K562 (cell line): ENCODE measurements at regions not wholly inside any gene's neighbourhood (a gene's known extent, or its start where the extent isn't known, plus 50 kb on each side); places are given as distances from the start of the nearest gene placed in this dataset.

Experiments
- BRCA1 ChIP-seq, 2 experiments: fragments of 450-650 bp in 1 of 2; sonication (generic) in 1 of 2; formaldehyde crosslinking in 1 of 2; IDR thresholded peaks; 2 replicates each; pipeline versions ENCODE4 v1.5.0 to v1.6.1; 2017 to 2020; ENCODE audit warnings: mild to moderate bottlenecking in 1 of 2, missing genetic modification reagents in 1 of 2
- CBX2 ChIP-seq: fragments of 200-600 bp; sonication (generic); IDR thresholded peaks from one replicate; pipeline ENCODE4 v1.6.1; 2012; ENCODE audit warnings: mild to moderate bottlenecking, low read length, inconsistent platforms; ENCODE audit not compliant: insufficient read depth, poor library complexity, severe bottlenecking
- CHD2 ChIP-seq: IDR thresholded peaks from 2 replicates; pipeline ENCODE4 v1.6.1; 2011; ENCODE audit warnings: low read depth, low read length
- POLR2A ChIP-seq: fragments of 450-650 bp; conservative IDR thresholded peaks from 2 replicates; pipeline ENCODE4 v1.6.1; 2016
- SMARCB1 ChIP-seq: IDR thresholded peaks from 2 replicates; pipeline ENCODE4 v1.6.1; 2011; ENCODE audit warnings: improper control_type of control experiment, low read depth; ENCODE audit not compliant: insufficient read length
- XRCC5 ChIP-seq: fragments of 200-400 bp; formaldehyde crosslinking; IDR thresholded peaks from 2 replicates; pipeline ENCODE4 v1.6.1; 2017; ENCODE audit warnings: low read depth, mild to moderate bottlenecking, low read length

GRCh38 chr13:64847767-64848166, 2382.4 kb downstream of the PCDH9 start:
- no peak for TF ChIP-seq BRCA1 (IDR thresholded peaks at IDR 0.05)
- no peak for TF ChIP-seq BRCA1 (CRISPR knock-in tag; IDR thresholded peaks at IDR 0.05)
- TF ChIP-seq CHD2, result no peak
- no peak for TF ChIP-seq XRCC5
- no peak for TF ChIP-seq SMARCB1
- no peak for TF ChIP-seq POLR2A
- TF ChIP-seq CBX2, result no peak
